ENCODE measurements at regions not wholly inside any gene's neighbourhood (a gene's known extent, or its start where the extent isn't known, plus 50 kb on each side); places are given as distances from the start of the nearest gene placed in this dataset.

DNA sequence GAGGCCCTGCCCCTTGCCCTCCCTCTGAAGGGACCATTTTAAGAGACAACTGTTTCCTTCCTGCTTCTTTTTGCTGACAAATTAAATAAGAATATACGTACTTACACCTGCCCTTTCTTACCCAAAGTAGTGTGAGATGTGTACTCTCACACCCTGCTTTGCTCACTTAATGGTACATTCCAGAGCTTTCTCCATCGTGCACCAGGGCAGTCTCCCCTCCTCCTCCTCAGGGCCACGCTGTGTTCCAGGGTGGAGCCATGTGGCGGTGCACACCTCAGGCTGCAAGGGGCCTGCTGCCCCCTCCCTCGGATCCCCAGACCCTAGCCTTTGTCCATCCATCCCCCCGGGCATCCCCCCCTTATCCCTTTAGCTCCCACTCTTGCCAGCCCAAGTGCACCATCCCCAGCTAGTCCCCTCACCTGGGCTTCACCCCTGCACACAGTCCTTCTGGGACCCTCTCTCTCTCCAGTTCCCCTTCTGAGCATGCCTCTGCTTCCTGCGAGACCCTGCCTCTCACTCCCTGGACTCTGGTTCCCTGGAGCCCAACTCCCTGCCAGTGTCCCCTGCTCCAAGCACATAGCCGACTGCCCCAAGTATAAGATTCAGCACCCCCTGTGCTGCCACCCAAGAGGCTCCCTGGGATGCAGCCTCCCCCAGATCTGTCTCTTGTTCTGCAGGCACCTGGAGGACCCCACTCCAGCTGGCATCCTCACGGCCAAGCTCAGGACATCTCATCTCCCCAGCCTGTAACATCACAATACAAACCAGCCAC lies 89.5 kb upstream of the IQSEC1 start:
- TF ChIP-seq POLR2A (IDR thresholded peaks at IDR 0.05; ENCODE audit: low read depth, low read length) (no peak), PAX5 (IDR thresholded peaks at IDR 0.05; ENCODE audit: insufficient read depth, low read length, severe bottlenecking) (no peak)
